ENCODE measurements at regions not wholly inside any gene's neighbourhood (a gene's known extent, or its start where the extent isn't known, plus 50 kb on each side); places are given as distances from the start of the nearest gene placed in this dataset.

DNA sequence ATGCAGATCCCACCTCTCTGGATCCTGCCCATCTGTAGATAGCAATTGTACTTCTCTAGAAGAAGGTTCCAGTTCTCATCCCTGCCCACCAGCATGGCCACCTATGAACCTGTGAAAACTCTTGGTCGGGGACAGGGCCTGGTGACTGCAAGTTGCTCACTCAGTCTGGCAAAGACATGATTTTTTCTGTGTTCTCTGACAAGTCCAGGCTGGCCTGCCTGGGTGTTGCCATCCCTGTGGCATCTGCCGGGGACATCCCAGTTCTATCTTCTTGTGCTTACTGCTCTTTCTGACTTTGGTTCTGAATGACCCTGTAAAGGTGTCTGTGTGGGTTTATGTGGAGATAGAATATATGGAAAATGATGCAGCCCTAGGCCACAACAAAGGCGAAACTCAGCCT, 545.8 kb downstream of the INSC start:
- Mint-ChIP-seq H3K27me3 (ENCODE audit: insufficient read depth) (no peaks in the 10 kb centered on the region), H3K36me3 (ENCODE audit: low read depth) (no peaks in the 10 kb centered on the region), H3K4me1 (peaks cover 16% of the 10 kb centered on the region), H3K9me3 (no peaks in the 10 kb centered on the region), H3K4me3 (no peak overlapping the region), H3K27ac (no peak overlapping the region)
- Histone ChIP-seq H3K9me3 (ENCODE audit: control insufficient read depth, low read length) (no peaks in the 10 kb centered on the region), H3K9ac (ENCODE audit: extremely low read depth, low read length, poor library complexity, severe bottlenecking) (no peak overlapping the region), H3K27me3 (ENCODE audit: control insufficient read depth, insufficient read depth, low read length, poor library complexity, severe bottlenecking) (no peaks in the 10 kb centered on the region), H3K27ac (ENCODE audit: low read depth, low read length) (no peak overlapping the region), H3K4me1 (ENCODE audit: control insufficient read depth, insufficient read depth, low read length) (peaks cover 13% of the 10 kb centered on the region), H3K4me3 (ENCODE audit: low read length) (no peak overlapping the region), H3K36me3 (ENCODE audit: control insufficient read depth, insufficient read depth, low read length) (no peaks in the 10 kb centered on the region)
- 97% methylated on average over 3 of the region's 3 CpGs; no CpG with 5 or more reads in 1 of the 2 experiments for WGBS, 2 experiments (ENCODE audit: insufficient coverage in 1 of 2, insufficient read length in 1 of 2)
- DNase-seq: peak; percentile 19
- TF ChIP-seq, protein P1, sequence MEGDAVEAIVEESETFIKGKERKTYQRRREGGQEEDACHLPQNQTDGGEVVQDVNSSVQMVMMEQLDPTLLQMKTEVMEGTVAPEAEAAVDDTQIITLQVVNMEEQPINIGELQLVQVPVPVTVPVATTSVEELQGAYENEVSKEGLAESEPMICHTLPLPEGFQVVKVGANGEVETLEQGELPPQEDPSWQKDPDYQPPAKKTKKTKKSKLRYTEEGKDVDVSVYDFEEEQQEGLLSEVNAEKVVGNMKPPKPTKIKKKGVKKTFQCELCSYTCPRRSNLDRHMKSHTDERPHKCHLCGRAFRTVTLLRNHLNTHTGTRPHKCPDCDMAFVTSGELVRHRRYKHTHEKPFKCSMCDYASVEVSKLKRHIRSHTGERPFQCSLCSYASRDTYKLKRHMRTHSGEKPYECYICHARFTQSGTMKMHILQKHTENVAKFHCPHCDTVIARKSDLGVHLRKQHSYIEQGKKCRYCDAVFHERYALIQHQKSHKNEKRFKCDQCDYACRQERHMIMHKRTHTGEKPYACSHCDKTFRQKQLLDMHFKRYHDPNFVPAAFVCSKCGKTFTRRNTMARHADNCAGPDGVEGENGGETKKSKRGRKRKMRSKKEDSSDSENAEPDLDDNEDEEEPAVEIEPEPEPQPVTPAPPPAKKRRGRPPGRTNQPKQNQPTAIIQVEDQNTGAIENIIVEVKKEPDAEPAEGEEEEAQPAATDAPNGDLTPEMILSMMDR (conservative IDR thresholded peaks at IDR 0.05): no peak

DNA sequence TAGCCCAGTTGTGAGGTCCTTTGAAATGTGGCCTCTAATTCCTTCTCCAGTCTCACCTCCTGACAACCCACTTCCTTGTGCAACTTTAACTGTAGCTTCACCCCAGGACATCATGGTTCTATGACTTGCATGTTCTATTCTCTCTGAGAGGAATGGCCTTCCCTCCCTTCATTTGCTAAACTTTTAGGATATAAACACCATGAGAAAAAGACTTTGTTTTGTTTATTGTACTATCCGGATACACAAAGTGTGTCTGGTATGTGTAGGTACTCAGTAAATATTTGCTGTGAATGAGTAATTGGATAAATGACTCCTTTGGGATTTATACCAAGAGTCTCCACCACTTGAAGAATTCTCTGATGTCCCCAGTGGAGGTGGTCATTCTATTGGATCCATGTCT, 547.6 kb downstream of the INSC start:
- Histone ChIP-seq H3K27me3 (ENCODE audit: control insufficient read depth, insufficient read depth, low read length, poor library complexity, severe bottlenecking) (no peaks in the 10 kb centered on the region), H3K9ac (ENCODE audit: extremely low read depth, low read length, poor library complexity, severe bottlenecking) (peak overlapping the region; percentile 1), H3K4me1 (ENCODE audit: control insufficient read depth, insufficient read depth, low read length) (peaks cover 13% of the 10 kb centered on the region), H3K36me3 (ENCODE audit: control insufficient read depth, insufficient read depth, low read length) (no peaks in the 10 kb centered on the region), H3K4me3 (ENCODE audit: low read length) (no peak overlapping the region), H3K27ac (ENCODE audit: low read depth, low read length) (no peak overlapping the region), H3K9me3 (ENCODE audit: control insufficient read depth, low read length) (peaks cover 8% of the 10 kb centered on the region)
- H3K4me3 Mint-ChIP-seq: no peak overlapping the region
- H3K36me3 Mint-ChIP-seq (ENCODE audit: low read depth): no peaks in the 10 kb centered on the region
- H3K9me3 Mint-ChIP-seq: peaks cover 10% of the 10 kb centered on the region
- H3K27ac Mint-ChIP-seq: peak overlapping the region; percentile 22
- peaks cover 16% of the 10 kb centered on the region for H3K4me1 Mint-ChIP-seq
- peak; percentile 28 for DNase-seq
- 81 to 100% methylated on average over 1 of the region's 1 CpG for WGBS, 2 experiments (ENCODE audit: insufficient coverage in 1 of 2, insufficient read length in 1 of 2)
- H3K27me3 Mint-ChIP-seq (ENCODE audit: insufficient read depth): no peaks in the 10 kb centered on the region
- TF ChIP-seq, protein P1 (conservative IDR thresholded peaks at IDR 0.05): no peak

DNA sequence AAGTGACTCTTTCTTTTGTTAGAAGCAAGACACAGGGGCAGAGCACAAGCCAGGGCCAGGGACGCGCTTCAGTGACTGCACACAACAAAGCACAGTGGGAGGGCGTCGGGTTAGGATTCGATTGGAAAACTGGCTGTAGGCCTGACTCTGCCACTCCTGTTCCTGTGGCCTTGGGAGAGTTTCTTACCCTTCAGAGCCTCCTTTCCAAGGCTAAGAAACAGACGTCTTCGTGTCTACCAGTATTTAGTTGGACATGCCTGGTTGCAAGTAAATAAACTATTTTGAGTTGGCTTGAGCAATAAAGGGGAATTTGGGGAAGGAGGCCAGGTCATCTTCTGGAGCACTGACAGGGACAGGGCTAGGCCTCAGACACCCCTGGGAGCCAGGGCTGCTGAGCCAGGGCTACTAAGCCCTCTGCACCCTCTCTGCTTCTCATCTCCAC, 549.1 kb downstream of the INSC start:
- DNase-seq: peak; percentile 70
- 61 to 64% methylated on average over 7 of the region's 7 CpGs for WGBS, 2 experiments (ENCODE audit: insufficient coverage in 1 of 2, insufficient read length in 1 of 2)
- H3K27me3 ChIP-seq (ENCODE audit: control insufficient read depth, insufficient read depth, low read length, poor library complexity, severe bottlenecking): no peaks in the 10 kb centered on the region
- TF ChIP-seq, protein P1 (conservative IDR thresholded peaks at IDR 0.05): no peak
- peak overlapping the region; percentile 89 for H3K27ac ChIP-seq (ENCODE audit: low read depth, low read length)
- H3K4me1 ChIP-seq (ENCODE audit: control insufficient read depth, insufficient read depth, low read length): peaks cover 13% of the 10 kb centered on the region
- Mint-ChIP-seq H3K9me3 (peaks cover 13% of the 10 kb centered on the region), H3K4me1 (peaks cover 16% of the 10 kb centered on the region), H3K27ac (no peak overlapping the region), H3K27me3 (ENCODE audit: insufficient read depth) (no peaks in the 10 kb centered on the region), H3K36me3 (ENCODE audit: low read depth) (no peaks in the 10 kb centered on the region), H3K4me3 (no peak overlapping the region)
- peaks cover 13% of the 10 kb centered on the region for H3K9me3 ChIP-seq (ENCODE audit: control insufficient read depth, low read length)
- no peak overlapping the region for H3K4me3 ChIP-seq (ENCODE audit: low read length)
- H3K9ac ChIP-seq (ENCODE audit: extremely low read depth, low read length, poor library complexity, severe bottlenecking): no peak overlapping the region
- H3K36me3 ChIP-seq (ENCODE audit: control insufficient read depth, insufficient read depth, low read length): no peaks in the 10 kb centered on the region

All from endodermal cell (in vitro differentiated cells).